Spleen (tissue), 11 donors: ENCODE measurements at regions not wholly inside any gene's neighbourhood (a gene's known extent, or its start where the extent isn't known, plus 50 kb on each side); places are given as distances from the start of the nearest gene placed in this dataset.

ENCODE experiments used
- DNase-seq: peaks from one replicate; pipeline ENCODE4 v3.0.0-alpha.2; 2020
- H3K27ac ChIP-seq, 8 donors: fragments of 200-600 bp; sonication (generic) in 7 of 8; 1 replicate in 4 of 8; 2 replicates in 4 of 8; pipeline versions ENCODE4 v1.5.0 to v1.8.0; 2016 to 2021; ENCODE audit warnings: inconsistent platforms in 4 of 8, mild to moderate bottlenecking in 4 of 8, moderate library complexity in 1 of 8
- H3K27me3 ChIP-seq, 7 donors: fragments of 200-600 bp; sonication (generic) in 6 of 7; replicated peaks in 1 of 7; 1 replicate in 4 of 7; 2 replicates in 3 of 7; pipeline versions ENCODE4 v1.5.0 to v1.8.0; 2016 to 2021; ENCODE audit warnings: inconsistent platforms in 3 of 7, mild to moderate bottlenecking in 1 of 7
- H3K36me3 ChIP-seq, 6 donors: fragments of 200-600 bp; sonication (generic) in 5 of 6; 1 replicate in 4 of 6; 2 replicates in 2 of 6; pipeline versions ENCODE4 v1.5.0 to v1.8.0; 2016 to 2021; ENCODE audit warnings: inconsistent platforms in 2 of 6
- H3K4me1 ChIP-seq, 6 donors: fragments of 200-600 bp; sonication (generic) in 5 of 6; 1 replicate in 3 of 6; 2 replicates in 3 of 6; pipeline versions ENCODE4 v1.5.0 to v1.8.0; 2016 to 2021; ENCODE audit warnings: inconsistent platforms in 3 of 6
- H3K4me3 ChIP-seq, 8 donors: fragments of 200-600 bp; sonication (generic) in 7 of 8; 1 replicate in 4 of 8; 2 replicates in 4 of 8; pipeline versions ENCODE4 v1.5.0 to v1.8.0; 2016 to 2021; ENCODE audit warnings: inconsistent platforms in 4 of 8, mild to moderate bottlenecking in 4 of 8, moderate library complexity in 2 of 8
- H3K9me3 ChIP-seq, 8 donors: fragments of 200-600 bp; sonication (generic) in 7 of 8; 1 replicate in 4 of 8; 2 replicates in 4 of 8; pipeline versions ENCODE4 v1.5.0 to v1.8.0; 2016 to 2021; ENCODE audit warnings: inconsistent platforms in 4 of 8
- CTCF ChIP-seq, 11 experiments: fragments of 200-600 bp in 7 of 11; fragments of 450-650 bp in 4 of 11; sonication (generic) in 4 of 11; IDR thresholded peaks in 8 of 11; conservative IDR thresholded peaks in 3 of 11; 1 replicate in 7 of 11; 2 replicates in 4 of 11; pipeline versions ENCODE4 v1.4.0 to v1.8.0; 2016 to 2021; ENCODE audit warnings: antibody characterized with exemption in 11 of 11, inconsistent platforms in 4 of 11, mild to moderate bottlenecking in 1 of 11
- POLR2A ChIP-seq, 3 donors: fragments of 450-650 bp; IDR thresholded peaks; one replicate each; pipeline ENCODE4 v1.5.1; 2017; ENCODE audit warnings: antibody characterized with exemption in 3 of 3, mild to moderate bottlenecking in 1 of 3
- POLR2AphosphoS5 ChIP-seq, 3 donors: sonication (generic); formaldehyde crosslinking; IDR thresholded peaks; one replicate each; pipeline ENCODE4 v1.5.1; 2017; ENCODE audit warnings: antibody characterized with exemption in 3 of 3
- WGBS, 5 donors: extraction: QIAGEN DNeasy Blood & Tissue Kit in 3 of 5; methylation state at CpG; one replicate each; pipeline versions ENCODE4 v1.1.5 to v1.1.7; 2013 to 2018; 5-methylcytosine and 5-hydroxymethylcytosine counted together
- intact Hi-C: fragments of 100-400 bp; cut with DNase I; formaldehyde crosslinking; loops from one replicate; pipeline ENCODE4 v1.15.0; 2023; ENCODE audit warnings: low total_unique reads
- donor health status: healthy with polysubstance abuse.
- donor health status: DM: no; HTN: no; CAD: no; lungs with moderate emphysema.
- donor health status: DM: no; HTN: no; CAD: no.
- donor health status: Bipolar disorder and iron deficiency.
- donor health status: healthy.
- donor health status: DM: no; HTN: no; CAD: no.
- donor health status: DM: yes; HTN: yes; CAD: no.

GRCh38 chr5:103804711-103805110 is 242.1 kb upstream of the NUDT12 start:
- TF ChIP-seq CTCF (IDR thresholded peaks at IDR 0.05 in 8 of 11, conservative IDR thresholded peaks at IDR 0.05 in 3 of 11) (no peak), POLR2A (IDR thresholded peaks at IDR 0.05) (no peak), POLR2AphosphoS5 (IDR thresholded peaks at IDR 0.05) (no peak)
- DNase-seq, result no peak
- no peaks in the 10 kb centered on the region for H3K27me3 ChIP-seq
- H3K36me3 ChIP-seq, result no peaks in the 10 kb centered on the region
- intact Hi-C loops, result no loop called here
- 82 to 91% (median 82%) methylated on average over 2 of the region's 2 CpGs for WGBS, 5 donors
- no peaks in the 10 kb centered on the region for H3K9me3 ChIP-seq
- H3K4me1 ChIP-seq, result no peaks in the 10 kb centered on the region
- no peak overlapping the region for H3K4me3 ChIP-seq
- H3K27ac ChIP-seq, result no peak overlapping the region

- H3K36me3 ChIP-seq, result no peaks in the 10 kb centered on the region
- DNase-seq, result no peak
- no peaks in the 10 kb centered on the region for H3K27me3 ChIP-seq
- WGBS, 5 donors, result 79 to 97% (median 88%) methylated on average over 1 of the region's 1 CpG
- H3K9me3 ChIP-seq, result peaks cover 0 to 11% (median 8%) of the 10 kb centered on the region in 8 donors
- H3K4me1 ChIP-seq, result no peaks in the 10 kb centered on the region
- no peak overlapping the region for H3K4me3 ChIP-seq
- intact Hi-C loops, result no loop called here
- no peak overlapping the region for H3K27ac ChIP-seq
- no peak for TF ChIP-seq CTCF (IDR thresholded peaks at IDR 0.05 in 8 of 11, conservative IDR thresholded peaks at IDR 0.05 in 3 of 11)
These were observed 239.1 kb upstream of the NUDT12 start for GRCh38 chr5:103801681-103802080.

GRCh38 chr5:103800741-103801495 is 238.3 kb upstream of the NUDT12 start:
- H3K9me3 ChIP-seq, result peaks cover 0 to 18% (median 14%) of the 10 kb centered on the region in 8 donors
- H3K27me3 ChIP-seq, result no peaks in the 10 kb centered on the region
- DNase-seq, result no peak
- no peak overlapping the region for H3K4me3 ChIP-seq
- H3K27ac ChIP-seq, result no peak overlapping the region
- no peaks in the 10 kb centered on the region for H3K4me1 ChIP-seq
- H3K36me3 ChIP-seq, result no peaks in the 10 kb centered on the region
- WGBS, 5 donors, result 44 to 50% (median 47%) methylated on average over 2 of the region's 2 CpGs
- intact Hi-C loops, result no loop called here
- TF ChIP-seq CTCF (IDR thresholded peaks at IDR 0.05 in 8 of 11, conservative IDR thresholded peaks at IDR 0.05 in 3 of 11) (no peak), POLR2A (IDR thresholded peaks at IDR 0.05) (no peak), POLR2AphosphoS5 (IDR thresholded peaks at IDR 0.05) (no peak)

- DNase-seq, result no peak
- no peak overlapping the region for H3K4me3 ChIP-seq
- no peaks in the 10 kb centered on the region for H3K4me1 ChIP-seq
- no peaks in the 10 kb centered on the region for H3K27me3 ChIP-seq
- no peak overlapping the region for H3K27ac ChIP-seq
- H3K9me3 ChIP-seq, result peaks cover 0 to 89% (median 74%) of the 10 kb centered on the region in 8 donors
- no peaks in the 10 kb centered on the region for H3K36me3 ChIP-seq
- TF ChIP-seq POLR2A (IDR thresholded peaks at IDR 0.05) (no peak), CTCF (IDR thresholded peaks at IDR 0.05 in 8 of 11, conservative IDR thresholded peaks at IDR 0.05 in 3 of 11) (no peak), POLR2AphosphoS5 (IDR thresholded peaks at IDR 0.05) (no peak)
- intact Hi-C loops, result no loop called here
These were observed 231.1 kb upstream of the NUDT12 start for GRCh38 chr5:103793595-103794182.
